ENCODE measurements at regions not wholly inside any gene's neighbourhood (a gene's known extent, or its start where the extent isn't known, plus 50 kb on each side); places are given as distances from the start of the nearest gene placed in this dataset.

DNA sequence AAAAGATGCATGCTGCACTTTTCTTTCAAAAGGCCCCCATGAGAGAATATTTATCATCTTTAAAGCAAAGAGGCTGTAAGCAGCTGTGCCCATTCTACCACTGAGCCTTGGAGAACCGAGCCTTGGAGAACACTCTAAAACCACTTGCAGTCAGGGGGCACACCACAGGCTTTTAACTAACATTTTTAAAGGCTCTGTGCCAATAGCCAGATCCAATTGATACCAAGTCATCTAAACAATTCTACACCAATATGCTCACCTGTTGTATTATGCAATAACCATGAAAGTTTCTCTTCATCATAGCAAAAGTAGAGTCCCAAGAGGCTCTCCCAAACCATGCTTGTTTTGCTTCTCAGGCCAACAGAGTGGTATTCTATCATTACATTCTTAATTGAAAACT, 1090.5 kb upstream of the SEMA6A start:
- Histone ChIP-seq H3K9me3 (ENCODE audit: low read depth) (no peaks in the 10 kb centered on the region), H3K27ac (no peak overlapping the region), H2AFZ (replicated peaks) (no peak overlapping the region), H3K27me3 (no peaks in the 10 kb centered on the region), H3K79me2 (ENCODE audit: low read depth) (no peaks in the 10 kb centered on the region), H4K20me1 (ENCODE audit: low read depth) (no peaks in the 10 kb centered on the region), H3K4me3 (no peak overlapping the region), H3K36me3 (no peaks in the 10 kb centered on the region), H3K4me2 (no peak overlapping the region), H3F3A (ENCODE audit: low read depth) (no peaks in the 10 kb centered on the region), H3K4me1 (peaks cover 12% of the 10 kb centered on the region), H3K9ac (no peak overlapping the region)
- TF ChIP-seq EZH2 (IDR thresholded peaks at IDR 0.05) (no peak), EZH2phosphoT487 (IDR thresholded peaks at IDR 0.05) (no peak)
- TF ChIP-seq, protein P1, sequence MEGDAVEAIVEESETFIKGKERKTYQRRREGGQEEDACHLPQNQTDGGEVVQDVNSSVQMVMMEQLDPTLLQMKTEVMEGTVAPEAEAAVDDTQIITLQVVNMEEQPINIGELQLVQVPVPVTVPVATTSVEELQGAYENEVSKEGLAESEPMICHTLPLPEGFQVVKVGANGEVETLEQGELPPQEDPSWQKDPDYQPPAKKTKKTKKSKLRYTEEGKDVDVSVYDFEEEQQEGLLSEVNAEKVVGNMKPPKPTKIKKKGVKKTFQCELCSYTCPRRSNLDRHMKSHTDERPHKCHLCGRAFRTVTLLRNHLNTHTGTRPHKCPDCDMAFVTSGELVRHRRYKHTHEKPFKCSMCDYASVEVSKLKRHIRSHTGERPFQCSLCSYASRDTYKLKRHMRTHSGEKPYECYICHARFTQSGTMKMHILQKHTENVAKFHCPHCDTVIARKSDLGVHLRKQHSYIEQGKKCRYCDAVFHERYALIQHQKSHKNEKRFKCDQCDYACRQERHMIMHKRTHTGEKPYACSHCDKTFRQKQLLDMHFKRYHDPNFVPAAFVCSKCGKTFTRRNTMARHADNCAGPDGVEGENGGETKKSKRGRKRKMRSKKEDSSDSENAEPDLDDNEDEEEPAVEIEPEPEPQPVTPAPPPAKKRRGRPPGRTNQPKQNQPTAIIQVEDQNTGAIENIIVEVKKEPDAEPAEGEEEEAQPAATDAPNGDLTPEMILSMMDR (IDR thresholded peaks at IDR 0.05), result no peak
- no peak overlapping the region for H3K27ac Mint-ChIP-seq
- DNase-seq (ENCODE audit: low spot score), result no peak
- no peaks in the 10 kb centered on the region for H3K27me3 Mint-ChIP-seq (ENCODE audit: insufficient read depth, low read depth)
- no peak overlapping the region for H3K4me3 Mint-ChIP-seq
- no peaks in the 10 kb centered on the region for H3K36me3 Mint-ChIP-seq
- H3K9me3 Mint-ChIP-seq, result no peaks in the 10 kb centered on the region
- H3K4me1 Mint-ChIP-seq, result peaks cover 2% of the 10 kb centered on the region

DNA sequence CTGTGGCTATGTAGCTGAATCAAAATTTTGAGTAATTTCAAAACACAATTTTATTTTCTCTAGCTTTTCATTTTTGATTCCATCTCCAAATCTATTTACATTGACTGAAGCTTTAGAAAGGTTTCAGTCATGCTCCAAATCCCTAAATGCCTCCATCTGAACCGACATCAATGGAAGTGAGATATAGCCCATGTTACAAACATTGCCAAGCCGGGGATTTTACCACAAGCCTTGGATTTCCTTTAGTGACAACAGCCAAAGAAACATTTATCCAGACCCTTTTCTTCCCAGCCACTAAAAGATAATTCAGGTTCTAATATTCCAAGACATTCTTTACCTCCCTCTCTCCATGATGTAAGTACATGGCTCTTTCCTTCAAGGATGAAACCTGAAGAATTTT, 1087.7 kb upstream of the SEMA6A start:
- H3K4me2 ChIP-seq, result no peak overlapping the region
- no peaks in the 10 kb centered on the region for H3K27me3 ChIP-seq
- H3K27ac Mint-ChIP-seq, result no peak overlapping the region
- H3K27ac ChIP-seq, result no peak overlapping the region
- H3K4me1 ChIP-seq, result peaks cover 12% of the 10 kb centered on the region
- DNase-seq (ENCODE audit: low spot score), result no peak
- no peaks in the 10 kb centered on the region for H3K79me2 ChIP-seq (ENCODE audit: low read depth)
- TF ChIP-seq EZH2phosphoT487 (IDR thresholded peaks at IDR 0.05) (no peak), EZH2 (IDR thresholded peaks at IDR 0.05) (no peak)
- TF ChIP-seq, protein P1 (IDR thresholded peaks at IDR 0.05), result no peak
- H3K36me3 Mint-ChIP-seq, result no peaks in the 10 kb centered on the region
- no peaks in the 10 kb centered on the region for H4K20me1 ChIP-seq (ENCODE audit: low read depth)
- H3K4me3 ChIP-seq, result no peak overlapping the region
- H3F3A ChIP-seq (ENCODE audit: low read depth), result no peaks in the 10 kb centered on the region
- H3K27me3 Mint-ChIP-seq (ENCODE audit: insufficient read depth, low read depth), result no peaks in the 10 kb centered on the region
- H3K4me1 Mint-ChIP-seq, result peaks cover 2% of the 10 kb centered on the region
- H3K9ac ChIP-seq, result no peak overlapping the region
- no peaks in the 10 kb centered on the region for H3K9me3 Mint-ChIP-seq
- no peak overlapping the region for H2AFZ ChIP-seq (replicated peaks)
- H3K4me3 Mint-ChIP-seq, result no peak overlapping the region
- no peaks in the 10 kb centered on the region for H3K36me3 ChIP-seq
- no peaks in the 10 kb centered on the region for H3K9me3 ChIP-seq (ENCODE audit: low read depth)

DNA sequence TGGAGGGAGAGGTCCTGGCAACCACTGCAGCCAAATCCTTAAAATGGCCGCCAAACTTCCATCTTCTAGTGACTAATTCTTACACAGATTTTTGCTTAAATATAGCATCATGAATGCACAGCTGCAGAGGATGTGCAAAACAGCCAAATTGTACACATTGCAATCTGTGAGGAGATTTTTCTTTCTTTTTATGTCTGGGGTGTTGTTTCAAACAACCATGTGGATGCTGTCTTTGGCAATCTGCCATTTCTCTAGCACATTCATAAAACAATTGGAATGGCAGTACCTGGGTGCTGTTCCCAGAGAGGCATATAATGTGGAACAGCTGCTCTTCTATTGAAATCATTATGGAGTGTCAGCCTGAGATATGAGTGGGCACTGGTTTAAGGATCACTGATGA, 1082.9 kb upstream of the SEMA6A start:
- Histone ChIP-seq H3K27me3 (no peaks in the 10 kb centered on the region), H3K4me2 (no peak overlapping the region), H3K36me3 (no peaks in the 10 kb centered on the region), H2AFZ (replicated peaks) (peak overlapping the region; percentile 40), H3K79me2 (ENCODE audit: low read depth) (no peaks in the 10 kb centered on the region), H3K4me3 (no peak overlapping the region), H4K20me1 (ENCODE audit: low read depth) (no peaks in the 10 kb centered on the region), H3K4me1 (no peaks in the 10 kb centered on the region), H3K9ac (no peak overlapping the region), H3K9me3 (ENCODE audit: low read depth) (no peaks in the 10 kb centered on the region), H3F3A (ENCODE audit: low read depth) (no peaks in the 10 kb centered on the region), H3K27ac (no peak overlapping the region)
- Mint-ChIP-seq H3K9me3 (no peaks in the 10 kb centered on the region), H3K4me1 (peaks cover 2% of the 10 kb centered on the region), H3K27me3 (ENCODE audit: insufficient read depth, low read depth) (no peaks in the 10 kb centered on the region), H3K4me3 (no peak overlapping the region), H3K27ac (no peak overlapping the region), H3K36me3 (no peaks in the 10 kb centered on the region)
- TF ChIP-seq EZH2 (IDR thresholded peaks at IDR 0.05) (no peak), EZH2phosphoT487 (IDR thresholded peaks at IDR 0.05) (no peak)
- TF ChIP-seq, protein P1 (IDR thresholded peaks at IDR 0.05), result no peak
- no peak for DNase-seq (ENCODE audit: low spot score)

DNA sequence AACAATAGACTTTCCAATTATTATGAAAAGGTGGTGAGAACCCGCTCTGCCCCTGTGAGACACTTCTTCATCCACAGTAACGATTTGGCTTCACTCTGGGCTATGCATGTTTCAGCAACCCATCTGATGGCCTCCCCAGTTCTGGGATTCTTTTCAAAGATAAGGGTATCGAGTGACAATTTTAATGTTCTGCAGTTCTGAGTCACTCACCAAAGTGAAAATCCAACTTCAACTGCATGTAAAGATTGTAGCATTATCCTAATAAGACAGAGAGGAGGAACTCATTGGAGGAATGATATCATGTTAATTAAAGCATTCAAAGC, 1078.3 kb upstream of the SEMA6A start:
- H2AFZ ChIP-seq (replicated peaks), result no peak overlapping the region
- no peak overlapping the region for H3K4me2 ChIP-seq

More for the DNA sequence above, 1078.3 kb upstream of the SEMA6A start:
- H3K27ac Mint-ChIP-seq, result no peak overlapping the region
- no peak overlapping the region for H3K4me3 Mint-ChIP-seq
- H3K27me3 ChIP-seq, result no peaks in the 10 kb centered on the region
- H3K9me3 ChIP-seq (ENCODE audit: low read depth), result no peaks in the 10 kb centered on the region
- H4K20me1 ChIP-seq (ENCODE audit: low read depth), result no peaks in the 10 kb centered on the region
- H3K9ac ChIP-seq, result no peak overlapping the region
- no peaks in the 10 kb centered on the region for H3K27me3 Mint-ChIP-seq (ENCODE audit: insufficient read depth, low read depth)
- H3K4me1 ChIP-seq, result no peaks in the 10 kb centered on the region
- no peak for DNase-seq (ENCODE audit: low spot score)
- H3F3A ChIP-seq (ENCODE audit: low read depth), result no peaks in the 10 kb centered on the region
- no peaks in the 10 kb centered on the region for H3K36me3 ChIP-seq
- no peak overlapping the region for H3K4me3 ChIP-seq
- H3K9me3 Mint-ChIP-seq, result no peaks in the 10 kb centered on the region
- H3K4me1 Mint-ChIP-seq, result peaks cover 2% of the 10 kb centered on the region
- TF ChIP-seq, protein P1 (IDR thresholded peaks at IDR 0.05), result no peak
- no peak for TF ChIP-seq EZH2 (IDR thresholded peaks at IDR 0.05)
- no peak for TF ChIP-seq EZH2phosphoT487 (IDR thresholded peaks at IDR 0.05)
- no peak overlapping the region for H3K27ac ChIP-seq
- no peaks in the 10 kb centered on the region for H3K79me2 ChIP-seq (ENCODE audit: low read depth)
- no peaks in the 10 kb centered on the region for H3K36me3 Mint-ChIP-seq

Data from neural progenitor cell (in vitro differentiated cells).